ENCODE measurements at regions not wholly inside any gene's neighbourhood (a gene's known extent, or its start where the extent isn't known, plus 50 kb on each side); places are given as distances from the start of the nearest gene placed in this dataset.

GRCh38 chr2:160562730-160563129 is 69.1 kb upstream of the RBMS1 start:
- TF ChIP-seq CTCF (optimal IDR thresholded peaks at IDR 0.05 in 1 of 3, IDR thresholded peaks at IDR 0.05 in 1 of 3, conservative IDR thresholded peaks at IDR 0.05 in 1 of 3; ENCODE audit: extremely low read depth in 1 of 3, insufficient read depth in 2 of 3, low read length in 3 of 3) (no peak), EZH2 (IDR thresholded peaks at IDR 0.05; ENCODE audit: low read length) (no peak)

All from keratinocyte (primary cell).